WTC11 (cell line): ENCODE measurements at regions not wholly inside any gene's neighbourhood (a gene's known extent, or its start where the extent isn't known, plus 50 kb on each side); places are given as distances from the start of the nearest gene placed in this dataset.

Experiments used
- ATAC-seq: fragments of 200-7000 bp; cut with Tn5 transposase; 2 replicates; pipeline ENCODE4 v1.10.0; 2021; ENCODE audit warnings: mild to moderate bottlenecking, moderate library complexity
- CTCF ChIA-PET: fragments of 300-600 bp; sonication (Branson Sonifier 250); formaldehyde crosslinking; loops from one replicate; lab custom pipeline; 2021; ENCODE audit warnings: antibody characterized with exemption; lab: Charles Lee
- POLR2A ChIA-PET: fragments of 350-600 bp; sonication (Branson Sonifier 250); formaldehyde crosslinking; loops from one replicate; lab custom pipeline; 2021; ENCODE audit warnings: antibody characterized with exemption; lab: Charles Lee
- DNase-seq: peaks from one replicate; pipeline ENCODE4 v3.0.0; 2021; ENCODE audit warnings: low spot score
- H3K27ac Mint-ChIP-seq: 2 replicates; pipeline ENCODE4 v1.8.0; 2021; ENCODE audit warnings: mixed read lengths
- H3K27me3 Mint-ChIP-seq: 2 replicates; pipeline ENCODE4 v1.8.0; 2021; ENCODE audit warnings: low read depth, mild to moderate bottlenecking, moderate library complexity, mixed read lengths
- H3K36me3 Mint-ChIP-seq: 2 replicates; pipeline ENCODE4 v1.8.0; 2021; ENCODE audit warnings: mixed read lengths
- H3K4me1 Mint-ChIP-seq: 2 replicates; pipeline ENCODE4 v1.8.0; 2022; ENCODE audit warnings: mixed read lengths
- H3K4me3 Mint-ChIP-seq: 2 replicates; pipeline ENCODE4 v1.8.0; 2021; ENCODE audit warnings: mild to moderate bottlenecking, moderate library complexity, mixed read lengths
- H3K9me3 Mint-ChIP-seq: 2 replicates; pipeline ENCODE4 v1.8.0; 2021; ENCODE audit warnings: mixed read lengths
- AFF4 ChIP-seq: sonication (generic); formaldehyde crosslinking; IDR thresholded peaks from 2 replicates; pipeline ENCODE4 v1.8.1; 2023; ENCODE audit warnings: mild to moderate bottlenecking, missing genetic modification reagents, borderline replicate concordance
- ARID4B ChIP-seq: sonication (generic); formaldehyde crosslinking; IDR thresholded peaks from 2 replicates; pipeline ENCODE4 v1.8.0; 2023; ENCODE audit warnings: missing genetic modification reagents, mild to moderate bottlenecking, borderline replicate concordance
- E2F1 ChIP-seq: sonication (generic); formaldehyde crosslinking; IDR thresholded peaks from 2 replicates; pipeline ENCODE4 v1.8.0; 2022; ENCODE audit warnings: mild to moderate bottlenecking, missing genetic modification reagents
- E2F5 ChIP-seq: sonication (generic); formaldehyde crosslinking; IDR thresholded peaks from 2 replicates; pipeline ENCODE4 v1.8.1; 2022; ENCODE audit warnings: mild to moderate bottlenecking, moderate library complexity, missing genetic modification reagents
- IRF1 ChIP-seq: sonication (generic); formaldehyde crosslinking; IDR thresholded peaks from 2 replicates; pipeline ENCODE4 v1.8.0; 2023; ENCODE audit warnings: missing genetic modification reagents
- MLX ChIP-seq: sonication (generic); formaldehyde crosslinking; IDR thresholded peaks from 2 replicates; pipeline ENCODE4 v1.8.1; 2023; ENCODE audit warnings: mild to moderate bottlenecking, missing genetic modification reagents, moderate library complexity
- NR1H2 ChIP-seq: sonication (generic); formaldehyde crosslinking; IDR thresholded peaks from 2 replicates; pipeline ENCODE4 v1.9.0; 2021; ENCODE audit warnings: mild to moderate bottlenecking, moderate library complexity, missing genetic modification reagents
- NR2C2 ChIP-seq: sonication (generic); formaldehyde crosslinking; IDR thresholded peaks from 2 replicates; pipeline ENCODE4 v1.8.0; 2022; ENCODE audit warnings: mild to moderate bottlenecking, missing genetic modification reagents
- NR3C1 ChIP-seq: sonication (generic); formaldehyde crosslinking; conservative IDR thresholded peaks from 2 replicates; pipeline ENCODE4 v1.8.1; 2023; ENCODE audit warnings: low read depth, mild to moderate bottlenecking, missing genetic modification reagents
- RORB ChIP-seq: fragments of 250-450 bp; sonication (Bioruptor Pico); IDR thresholded peaks from 2 replicates; pipeline ENCODE4 v1.9.0; 2021; ENCODE audit warnings: mild to moderate bottlenecking
- SOX15 ChIP-seq: fragments of 250-450 bp; sonication (Bioruptor Pico); IDR thresholded peaks from 2 replicates; pipeline ENCODE4 v1.9.0; 2021; ENCODE audit warnings: mild to moderate bottlenecking
- ZMAT4 ChIP-seq: fragments of 250-450 bp; sonication (Bioruptor Pico); IDR thresholded peaks from 2 replicates; pipeline ENCODE4 v1.9.0; 2021; ENCODE audit warnings: mild to moderate bottlenecking
- ZNF232 ChIP-seq: sonication (generic); formaldehyde crosslinking; IDR thresholded peaks from 2 replicates; pipeline ENCODE4 v1.8.0; 2022; ENCODE audit warnings: mild to moderate bottlenecking, missing genetic modification reagents
- ZNF416 ChIP-seq: fragments of 250-450 bp; sonication (Bioruptor Pico); IDR thresholded peaks from 2 replicates; pipeline ENCODE4 v1.9.0; 2021; ENCODE audit warnings: mild to moderate bottlenecking, inconsistent platforms
- ZNF512 ChIP-seq: sonication (generic); formaldehyde crosslinking; IDR thresholded peaks from 2 replicates; pipeline ENCODE4 v1.8.1; 2022; ENCODE audit warnings: missing genetic modification reagents, borderline replicate concordance

- Mint-ChIP-seq H3K27me3 (no peaks in the 10 kb centered on the region; the same call in 1 of the 2 replicates), H3K36me3 (peaks cover 6% of the 10 kb centered on the region), H3K27ac (no peak overlapping the region), H3K4me3 (no peak overlapping the region), H3K9me3 (peaks cover 42% of the 10 kb centered on the region)
- POLR2A ChIA-PET: interaction anchor here (1.0 kb wide), 1 partner anchor 17 kb away, joined by 11 read pairs; no protein-coding TSS in a partner anchor
- CTCF ChIA-PET: no interaction called here
- TF ChIP-seq ZNF512 (no peak), NR2C2 (CRISPR knock-in tag) (no peak), ZNF232 (CRISPR knock-in tag) (no peak), IRF1 (no peak), E2F1 (CRISPR knock-in tag) (no peak), NR3C1 (CRISPR knock-in tag) (no peak), E2F5 (CRISPR knock-in tag) (no peak), NR1H2 (CRISPR knock-in tag) (no peak), AFF4 (CRISPR knock-in tag) (no peak), SOX15 (no peak), RORB (CRISPR knock-in tag) (no peak), ZNF416 (CRISPR knock-in tag) (no peak), ZMAT4 (CRISPR knock-in tag) (no peak), MLX (no peak), ARID4B (CRISPR knock-in tag) (no peak)
- TF ChIP-seq, all 79 proteins: peak for 0
- ATAC-seq (no peak), DNase-seq (no peak)
- no peaks in the 10 kb centered on the region for H3K4me1 Mint-ChIP-seq
Observed at GRCh38 chr7:68458010-68458908, 1140.0 kb upstream of the AUTS2 start.
